Hindlimb muscle (tissue), 1 donor: ENCODE measurements at regions not wholly inside any gene's neighbourhood (a gene's known extent, or its start where the extent isn't known, plus 50 kb on each side); places are given as distances from the start of the nearest gene placed in this dataset.

ENCODE experiments used
- DNase-seq: peaks from one replicate; pipeline ENCODE4 v3.0.0-alpha.2; 2013

- DNase-seq, result no peak
Measured at GRCh38 chr4:163878336-163879121, 384.0 kb downstream of the TMA16 start.

GRCh38 chr4:163892417-163892816 lies 397.9 kb downstream of the TMA16 start:
- no peak for DNase-seq

- DNase-seq, result no peak
Measured at GRCh38 chr4:163895378-163896005, 401.0 kb downstream of the TMA16 start.

GRCh38 chr4:163901319-163901718 lies 406.8 kb downstream of the TMA16 start:
- no peak for DNase-seq

GRCh38 chr4:163902417-163902816 lies 407.9 kb downstream of the TMA16 start:
- DNase-seq, result no peak

GRCh38 chr4:163911891-163912290 lies 417.4 kb downstream of the TMA16 start:
- no peak for DNase-seq

- DNase-seq, result no peak
Measured at GRCh38 chr4:163913571-163913970, 419.1 kb downstream of the TMA16 start.

- DNase-seq, result no peak
Measured at GRCh38 chr4:163915896-163916295, 421.4 kb downstream of the TMA16 start.

- no peak for DNase-seq
Measured at GRCh38 chr4:163920426-163920825, 425.9 kb downstream of the TMA16 start.

GRCh38 chr4:163922302-163922701 lies 427.8 kb downstream of the TMA16 start:
- no peak for DNase-seq

- no peak for DNase-seq
Measured at GRCh38 chr4:163923092-163923491, 428.6 kb downstream of the TMA16 start.

GRCh38 chr4:163930086-163930485 lies 435.6 kb downstream of the TMA16 start:
- DNase-seq, result no peak

- DNase-seq, result no peak
Measured at GRCh38 chr4:163932504-163932903, 438.0 kb downstream of the TMA16 start.

- no peak for DNase-seq
Measured at GRCh38 chr4:163939597-163939996, 445.1 kb downstream of the TMA16 start.

- DNase-seq, result no peak
Measured at GRCh38 chr4:163941221-163941905, 446.9 kb downstream of the TMA16 start.

GRCh38 chr4:163948920-163949455 lies 454.5 kb downstream of the TMA16 start:
- DNase-seq, result no peak

- DNase-seq, result no peak
Measured at GRCh38 chr4:163949976-163950601, 455.6 kb downstream of the TMA16 start.

GRCh38 chr4:163955288-163955687 lies 460.8 kb downstream of the TMA16 start:
- no peak for DNase-seq

GRCh38 chr4:163958751-163959150 lies 464.3 kb downstream of the TMA16 start:
- DNase-seq, result no peak

- no peak for DNase-seq
Measured at GRCh38 chr4:163959932-163960331, 465.4 kb downstream of the TMA16 start.

- DNase-seq, result no peak
Measured at GRCh38 chr4:163966612-163967011, 472.1 kb downstream of the TMA16 start.

- no peak for DNase-seq
Measured at GRCh38 chr4:163967263-163967662, 472.8 kb downstream of the TMA16 start.

GRCh38 chr4:163967710-163968109 lies 473.2 kb downstream of the TMA16 start:
- DNase-seq, result no peak
